ENCODE measurements at regions not wholly inside any gene's neighbourhood (a gene's known extent, or its start where the extent isn't known, plus 50 kb on each side); places are given as distances from the start of the nearest gene placed in this dataset.

DNA sequence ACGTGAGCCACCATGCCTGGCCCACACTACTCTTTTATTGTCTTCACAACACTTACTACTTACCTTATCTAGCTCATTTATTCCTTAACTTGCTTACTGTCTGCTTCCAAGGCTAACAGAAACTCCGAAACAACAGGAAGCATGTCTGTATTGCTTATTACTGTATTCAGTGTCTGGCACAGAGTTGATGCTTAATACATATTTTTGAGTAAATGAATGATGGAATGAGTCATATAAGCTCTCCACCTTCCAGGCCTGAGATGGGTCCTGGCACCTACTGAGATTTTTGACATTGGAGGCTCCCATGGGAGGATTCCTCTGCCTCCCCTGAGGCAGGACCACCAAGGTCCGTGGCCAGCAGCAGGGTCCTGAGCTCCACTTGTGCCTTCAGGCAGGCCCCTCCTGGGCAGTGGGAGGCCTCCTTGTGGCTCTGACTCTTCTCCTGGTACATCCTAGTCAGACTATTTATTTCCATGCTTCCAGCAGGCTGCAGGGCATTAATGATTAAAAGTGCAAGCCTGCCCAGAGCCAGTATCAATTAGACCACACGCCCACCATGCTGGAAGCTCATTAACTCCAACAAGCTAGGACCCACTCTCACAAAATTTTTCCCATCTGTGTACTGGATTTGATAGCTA lies 76.5 kb upstream of the CTNNA1 start:
- no peak overlapping the region for H4K8ac ChIP-seq (ENCODE audit: low read depth in 2 of 2, low read length in 2 of 2)
- peaks cover 4% of the 10 kb centered on the region for H3K9me3 ChIP-seq (ENCODE audit: control insufficient read depth, insufficient read depth, low read length)
- in situ Hi-C loops (cut with MboI; ENCODE audit: low sequenced_read_pairs): no loop called here
- peaks cover 10% of the 10 kb centered on the region for H3K27me3 ChIP-seq (ENCODE audit: control insufficient read depth, insufficient read depth, low read length)
- H3K4me2 ChIP-seq (ENCODE audit: low read depth, low read length): no peak overlapping the region
- TF ChIP-seq, protein P1, sequence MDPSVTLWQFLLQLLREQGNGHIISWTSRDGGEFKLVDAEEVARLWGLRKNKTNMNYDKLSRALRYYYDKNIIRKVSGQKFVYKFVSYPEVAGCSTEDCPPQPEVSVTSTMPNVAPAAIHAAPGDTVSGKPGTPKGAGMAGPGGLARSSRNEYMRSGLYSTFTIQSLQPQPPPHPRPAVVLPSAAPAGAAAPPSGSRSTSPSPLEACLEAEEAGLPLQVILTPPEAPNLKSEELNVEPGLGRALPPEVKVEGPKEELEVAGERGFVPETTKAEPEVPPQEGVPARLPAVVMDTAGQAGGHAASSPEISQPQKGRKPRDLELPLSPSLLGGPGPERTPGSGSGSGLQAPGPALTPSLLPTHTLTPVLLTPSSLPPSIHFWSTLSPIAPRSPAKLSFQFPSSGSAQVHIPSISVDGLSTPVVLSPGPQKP (IDR thresholded peaks at IDR 0.05; ENCODE audit: borderline replicate concordance, low read depth, low read length): no peak
- TF ChIP-seq MAFK (IDR thresholded peaks at IDR 0.05; ENCODE audit: low read depth, low read length): no peak
- TF ChIP-seq MAZ (IDR thresholded peaks at IDR 0.05; ENCODE audit: borderline replicate concordance, low read depth, low read length): no peak
- no peak for TF ChIP-seq CHD1 (IDR thresholded peaks at IDR 0.05; ENCODE audit: low read depth, low read length)
- no peak for TF ChIP-seq MXI1 (IDR thresholded peaks at IDR 0.05; ENCODE audit: borderline replicate concordance, low read depth, low read length)
- TF ChIP-seq POLR2A (IDR thresholded peaks at IDR 0.05; ENCODE audit: low read depth, low read length): no peak
- TF ChIP-seq, protein P2, sequence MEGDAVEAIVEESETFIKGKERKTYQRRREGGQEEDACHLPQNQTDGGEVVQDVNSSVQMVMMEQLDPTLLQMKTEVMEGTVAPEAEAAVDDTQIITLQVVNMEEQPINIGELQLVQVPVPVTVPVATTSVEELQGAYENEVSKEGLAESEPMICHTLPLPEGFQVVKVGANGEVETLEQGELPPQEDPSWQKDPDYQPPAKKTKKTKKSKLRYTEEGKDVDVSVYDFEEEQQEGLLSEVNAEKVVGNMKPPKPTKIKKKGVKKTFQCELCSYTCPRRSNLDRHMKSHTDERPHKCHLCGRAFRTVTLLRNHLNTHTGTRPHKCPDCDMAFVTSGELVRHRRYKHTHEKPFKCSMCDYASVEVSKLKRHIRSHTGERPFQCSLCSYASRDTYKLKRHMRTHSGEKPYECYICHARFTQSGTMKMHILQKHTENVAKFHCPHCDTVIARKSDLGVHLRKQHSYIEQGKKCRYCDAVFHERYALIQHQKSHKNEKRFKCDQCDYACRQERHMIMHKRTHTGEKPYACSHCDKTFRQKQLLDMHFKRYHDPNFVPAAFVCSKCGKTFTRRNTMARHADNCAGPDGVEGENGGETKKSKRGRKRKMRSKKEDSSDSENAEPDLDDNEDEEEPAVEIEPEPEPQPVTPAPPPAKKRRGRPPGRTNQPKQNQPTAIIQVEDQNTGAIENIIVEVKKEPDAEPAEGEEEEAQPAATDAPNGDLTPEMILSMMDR (conservative IDR thresholded peaks at IDR 0.05; ENCODE audit: low read depth, low read length): no peak
- no peak for TF ChIP-seq RFX5 (IDR thresholded peaks at IDR 0.05; ENCODE audit: low read depth, low read length)
- TF ChIP-seq RCOR1 (IDR thresholded peaks at IDR 0.05; ENCODE audit: insufficient replicate concordance, low read length): no peak
- TF ChIP-seq BHLHE40 (IDR thresholded peaks at IDR 0.05; ENCODE audit: low read depth, low read length): no peak
- no peak for TF ChIP-seq SMC3 (IDR thresholded peaks at IDR 0.05; ENCODE audit: low read depth, low read length)
- TF ChIP-seq NFE2L2 (IDR thresholded peaks at IDR 0.05; ENCODE audit: low read depth, low read length): no peak
- TF ChIP-seq RAD21 (IDR thresholded peaks at IDR 0.05; ENCODE audit: low read length): no peak
- TF ChIP-seq CEBPB (IDR thresholded peaks at IDR 0.05; ENCODE audit: low read depth, low read length): no peak
- TF ChIP-seq, protein P3, sequence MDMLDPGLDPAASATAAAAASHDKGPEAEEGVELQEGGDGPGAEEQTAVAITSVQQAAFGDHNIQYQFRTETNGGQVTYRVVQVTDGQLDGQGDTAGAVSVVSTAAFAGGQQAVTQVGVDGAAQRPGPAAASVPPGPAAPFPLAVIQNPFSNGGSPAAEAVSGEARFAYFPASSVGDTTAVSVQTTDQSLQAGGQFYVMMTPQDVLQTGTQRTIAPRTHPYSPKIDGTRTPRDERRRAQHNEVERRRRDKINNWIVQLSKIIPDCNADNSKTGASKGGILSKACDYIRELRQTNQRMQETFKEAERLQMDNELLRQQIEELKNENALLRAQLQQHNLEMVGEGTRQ (IDR thresholded peaks at IDR 0.05; ENCODE audit: low read depth, low read length): no peak
- no peak for TF ChIP-seq FOS (IDR thresholded peaks at IDR 0.05; ENCODE audit: low read depth, low read length)
- DNase-seq: no peak
- no peak overlapping the region for H3K56ac ChIP-seq (ENCODE audit: extremely low read depth, insufficient read depth, low read length)
- ChIA-PET CTCF (no interaction called here), POLR2A (ENCODE audit: unreplicated experiment) (no interaction called here)
- no peak overlapping the region for H3K4me3 ChIP-seq (ENCODE audit: insufficient read depth, low read depth, low read length)
- H4K20me1 ChIP-seq (ENCODE audit: insufficient read depth, low read length): no peaks in the 10 kb centered on the region
- H2BK5ac ChIP-seq (ENCODE audit: low read depth, low read length, poor library complexity, severe bottlenecking): no peak overlapping the region
- H2AFZ ChIP-seq (replicated peaks; ENCODE audit: low read length, poor library complexity): no peak overlapping the region
- H3K14ac ChIP-seq (replicated peaks; ENCODE audit: low read depth, low read length): no peak overlapping the region
- H3K36me3 ChIP-seq (ENCODE audit: control insufficient read depth, insufficient read depth, low read length): no peaks in the 10 kb centered on the region
- no peak overlapping the region for H4K5ac ChIP-seq (ENCODE audit: low read depth, low read length)
- ATAC-seq (ENCODE audit: low read depth): no peak
- no peak overlapping the region for H2AK5ac ChIP-seq (ENCODE audit: low read depth, low read length)
- H3K4ac ChIP-seq (ENCODE audit: low read depth, low read length): no peak overlapping the region
- no peak overlapping the region for H2BK120ac ChIP-seq (ENCODE audit: low read depth, low read length)
- no peaks in the 10 kb centered on the region for H3K9me1 ChIP-seq (ENCODE audit: insufficient read depth, low read length)
- no peak overlapping the region for H3K9ac ChIP-seq (ENCODE audit: low read depth, low read length)
- dilution Hi-C loops (cut with HindIII; ENCODE audit: low sequenced_read_pairs, unreplicated experiment): no loop called here
- H2BK15ac ChIP-seq (ENCODE audit: low read depth, low read length): no peak overlapping the region
- no peak overlapping the region for H3K27ac ChIP-seq (ENCODE audit: insufficient read depth, low read length)
- H3K18ac ChIP-seq (ENCODE audit: low read depth, low read length): no peak overlapping the region
- H3K23ac ChIP-seq (ENCODE audit: low read depth, low read length): no peak overlapping the region
- H3K4me1 ChIP-seq (ENCODE audit: control insufficient read depth, insufficient read depth, low read length): no peaks in the 10 kb centered on the region
- H2AK9ac ChIP-seq (replicated peaks; ENCODE audit: low read depth, low read length, poor library complexity): no peak overlapping the region
- no peak overlapping the region for H4K91ac ChIP-seq (ENCODE audit: insufficient read depth, low read depth, low read length)
- intact Hi-C loops (cut with micrococcal nuclease): no loop called here
- no peak overlapping the region for H2BK20ac ChIP-seq (ENCODE audit: low read depth, low read length)
- no TSS peak for BruUV-seq (replicated peaks)
- 67% methylated on average over 2 of the region's 4 CpGs; no CpG with 5 or more reads in 1 of the 2 experiments for WGBS, 2 experiments (ENCODE audit: extremely low coverage in 2 of 2, insufficient read length in 1 of 2)
- no peaks in the 10 kb centered on the region for H3K79me1 ChIP-seq (ENCODE audit: low read depth in 1 of 2, low read length in 2 of 2)

Data from IMR-90 (cell line).